Stimulated activated CD4-positive, alpha-beta T cell treated with anti-CD3 and anti-CD28 coated beads, Interleukin-12 subunit alpha, Interleukin-12 subunit beta, amount 100 ng/mL, for 24 hours (primary cell): ENCODE measurements at regions not wholly inside any gene's neighbourhood (a gene's known extent, or its start where the extent isn't known, plus 50 kb on each side); places are given as distances from the start of the nearest gene placed in this dataset.
"Not testable (repeated sequence)": the region's sequence is repeated elsewhere in the genome, so short reads cannot be mapped to it uniquely, and the experiment has no call there.

Experiments used
- DNase-seq, 2 experiments: peaks; one replicate each; pipeline ENCODE4 v3.0.0-alpha.2; 2020; ENCODE audit warnings: low read depth in 2 of 2

GRCh38 chr14:38973083-38973700 is 129.8 kb downstream of the SEC23A start:
- DNase-seq, result no peak

GRCh38 chr14:38972511-38972910 is 130.5 kb downstream of the SEC23A start:
- DNase-seq, result no peak

- no peak for DNase-seq
Observed at GRCh38 chr14:38971258-38971921, 131.6 kb downstream of the SEC23A start.

GRCh38 chr14:38964630-38965029 is 138.4 kb downstream of the SEC23A start:
- DNase-seq, result no peak

- DNase-seq, result no peak
Observed at GRCh38 chr14:38960946-38961531, 142.0 kb downstream of the SEC23A start.

GRCh38 chr14:38959021-38959420 is 144.0 kb downstream of the SEC23A start:
- no peak for DNase-seq

- DNase-seq, result no peak
Observed at GRCh38 chr14:38958589-38958988, 144.4 kb downstream of the SEC23A start.

- DNase-seq, result no peak
Observed at GRCh38 chr14:38951451-38951850, 151.6 kb downstream of the SEC23A start.

GRCh38 chr14:38950676-38951075 is 152.4 kb downstream of the SEC23A start:
- no peak for DNase-seq

- DNase-seq, result no peak
Observed at GRCh38 chr14:38948576-38948975, 154.5 kb downstream of the SEC23A start.

- DNase-seq, result no peak
Observed at GRCh38 chr14:38948171-38948570, 154.9 kb downstream of the SEC23A start.

- no peak for DNase-seq
Observed at GRCh38 chr14:38947343-38947742, 155.7 kb downstream of the SEC23A start.

- no peak for DNase-seq
Observed at GRCh38 chr14:38944691-38945090, 158.3 kb downstream of the SEC23A start.

- no peak for DNase-seq
Observed at GRCh38 chr14:38941488-38941887, 161.5 kb downstream of the SEC23A start.

GRCh38 chr14:38932653-38933000 is 170.4 kb downstream of the SEC23A start:
- DNase-seq, result not testable (repeated sequence)

- DNase-seq, result no peak
Observed at GRCh38 chr14:38931969-38932652, 170.9 kb downstream of the SEC23A start.

GRCh38 chr14:38930898-38931297 is 172.1 kb downstream of the SEC23A start:
- DNase-seq, result no peak

- DNase-seq, result no peak
Observed at GRCh38 chr14:38930022-38930421, 173.0 kb downstream of the SEC23A start.

GRCh38 chr14:38929416-38929815 is 173.6 kb downstream of the SEC23A start:
- DNase-seq, result no peak

GRCh38 chr14:38921893-38922292 is 181.1 kb downstream of the SEC23A start:
- DNase-seq, result not testable (repeated sequence)

- DNase-seq, result no peak
Observed at GRCh38 chr14:38915125-38915524, 187.9 kb downstream of the SEC23A start.

- DNase-seq, result no peak
Observed at GRCh38 chr14:38910092-38910491, 192.9 kb downstream of the SEC23A start.

- no peak for DNase-seq
Observed at GRCh38 chr14:38904959-38905358, 198.1 kb downstream of the SEC23A start.
